HCT116 (cell line): ENCODE measurements at regions not wholly inside any gene's neighbourhood (a gene's known extent, or its start where the extent isn't known, plus 50 kb on each side); places are given as distances from the start of the nearest gene placed in this dataset.

ENCODE experiments used
- ATAC-seq: fragments of 200-7000 bp; cut with Tn5 transposase; 2 replicates; pipeline ENCODE4 v1.9.1; 2020; ENCODE audit warnings: mild to moderate bottlenecking, moderate library complexity
- BruUV-seq: library from RNA; stranded (reverse); fragments of 400-500 nt; replicated peaks from 2 replicates; lab custom pipeline; 2021; lab: Mats Ljungman, UMichigan
- CTCF ChIA-PET: fragments of 300-600 bp; sonication (Branson Sonifier 250); formaldehyde crosslinking; loops from one replicate; lab custom pipeline; 2021; ENCODE audit warnings: antibody characterized with exemption; lab: Charles Lee
- POLR2A ChIA-PET: fragments of 300-600, 350-600 bp; sonication (Branson Sonifier 250); formaldehyde crosslinking; loops from one replicate; lab custom pipeline; 2021; ENCODE audit warnings: antibody characterized with exemption; lab: Charles Lee
- RAD21 ChIA-PET, 2 experiments: fragments of 300-600 bp; sonication (Branson Sonifier 250); formaldehyde crosslinking; loops; one replicate each; lab custom pipeline; 2023; ENCODE audit warnings: low total read pairs in 2 of 2; ENCODE audit not compliant: uncharacterized antibody in 2 of 2, unreplicated experiment in 2 of 2, low non-redundant PET in 1 of 2; lab: Charles Lee
- DNase-seq: peaks from one replicate; pipeline ENCODE4 v3.0.0-alpha.2; 2010; ENCODE audit warnings: low read depth, low spot score
- H2AFZ ChIP-seq: fragments of 200-600 bp; shearing (Covaris generic), sonication (generic); 2 replicates; pipeline ENCODE4 v1.6.1; 2017; ENCODE audit warnings: low read depth, mixed run types, mixed read lengths, antibody characterized with exemption, low read length; ENCODE audit not compliant: poor library complexity, severe bottlenecking
- H3K27ac ChIP-seq: 2 replicates; pipeline ENCODE4 v1.5.1; 2012; ENCODE audit warnings: low read depth, low read length
- H3K27me3 ChIP-seq: fragments of 200-600 bp; sonication (generic); 2 replicates; pipeline ENCODE4 v1.6.1; 2016; ENCODE audit warnings: mixed run types, low read length, mixed read lengths; ENCODE audit not compliant: insufficient read depth
- H3K36me3 ChIP-seq, 2 experiments: fragments of 200-500 bp in 1 of 2; fragments of 200-600 bp in 1 of 2; sonication (Bioruptor generic) in 1 of 2; sonication (generic) in 1 of 2; 2 replicates each; pipeline versions ENCODE4 v1.5.1 to v1.6.1; 2014 to 2016; ENCODE audit warnings: low read length in 2 of 2, inconsistent platforms in 1 of 2, mixed read lengths in 1 of 2, mixed run types in 1 of 2; ENCODE audit not compliant: insufficient read depth in 2 of 2, control insufficient read depth in 1 of 2
- H3K4me1 ChIP-seq, 2 experiments: fragments of 200-600 bp in 1 of 2; sonication (generic) in 1 of 2; 2 replicates each; pipeline versions ENCODE4 v1.5.1 to v1.6.1; 2012 to 2017; ENCODE audit warnings: low read length in 2 of 2, inconsistent platforms in 1 of 2, mild to moderate bottlenecking in 1 of 2, mixed read lengths in 1 of 2, mixed run types in 1 of 2, moderate library complexity in 1 of 2; ENCODE audit not compliant: insufficient read depth in 2 of 2, control insufficient read depth in 1 of 2
- H3K4me2 ChIP-seq: fragments of 200-600 bp; sonication (generic); 2 replicates; pipeline ENCODE4 v1.6.1; 2017; ENCODE audit warnings: mixed run types, low read length, mixed read lengths
- H3K4me3 ChIP-seq, 2 experiments: fragments of 200-600 bp in 1 of 2; sonication (generic) in 1 of 2; replicated peaks in 1 of 2; 2 replicates each; pipeline ENCODE4 v1.5.1; 2011 to 2016; ENCODE audit warnings: low read length in 2 of 2, control low read depth in 1 of 2, low read depth in 1 of 2, mild to moderate bottlenecking in 1 of 2, mixed read lengths in 1 of 2, mixed run types in 1 of 2
- H3K79me2 ChIP-seq: fragments of 200-600 bp; sonication (generic); 2 replicates; pipeline ENCODE4 v1.6.1; 2017; ENCODE audit warnings: mild to moderate bottlenecking, mixed run types, low read length, moderate library complexity, mixed read lengths; ENCODE audit not compliant: insufficient read depth
- H3K9ac ChIP-seq: fragments of 200-600 bp; sonication (generic); 2 replicates; pipeline ENCODE4 v1.6.1; 2016; ENCODE audit warnings: low read length, mixed read lengths
- H3K9me2 ChIP-seq: fragments of 200-600 bp; sonication (generic), shearing (Covaris generic); 2 replicates; pipeline ENCODE4 v1.6.1; 2017; ENCODE audit warnings: mixed run types, mild to moderate bottlenecking, moderate library complexity; ENCODE audit not compliant: insufficient read depth
- H3K9me3 ChIP-seq, 2 experiments: fragments of 200-500 bp in 1 of 2; fragments of 200-600 bp in 1 of 2; sonication (Bioruptor generic) in 1 of 2; sonication (generic) in 1 of 2; 2 replicates each; pipeline ENCODE4 v1.6.1; 2014 to 2017; ENCODE audit warnings: low read length in 2 of 2, mixed read lengths in 2 of 2, inconsistent platforms in 1 of 2, low read depth in 1 of 2, mild to moderate bottlenecking in 1 of 2, mixed run types in 1 of 2, moderate library complexity in 1 of 2; ENCODE audit not compliant: control insufficient read depth in 1 of 2, insufficient read depth in 1 of 2
- H4K20me1 ChIP-seq: fragments of 200-600 bp; sonication (generic), shearing (Covaris generic); 2 replicates; pipeline ENCODE4 v1.6.1; 2017; ENCODE audit warnings: mixed run types, mild to moderate bottlenecking, moderate library complexity; ENCODE audit not compliant: insufficient read depth
- CBX3 ChIP-seq: IDR thresholded peaks from 2 replicates; pipeline ENCODE4 v1.6.1; 2012; ENCODE audit warnings: low read depth
- EGR1 ChIP-seq: IDR thresholded peaks from 2 replicates; pipeline ENCODE4 v1.6.1; 2012; ENCODE audit warnings: low read depth
- ELF1 ChIP-seq: IDR thresholded peaks from 2 replicates; pipeline ENCODE4 v1.6.1; 2012; ENCODE audit warnings: low read depth, borderline replicate concordance
- EZH2 ChIP-seq: fragments of 200-600 bp; sonication (generic); IDR thresholded peaks from 2 replicates; pipeline ENCODE4 v1.6.1; 2017; ENCODE audit warnings: antibody characterized with exemption, mixed run types
- MAX ChIP-seq: IDR thresholded peaks from 2 replicates; pipeline ENCODE4 v1.6.1; 2012
- SIN3A ChIP-seq: IDR thresholded peaks from 2 replicates; pipeline ENCODE4 v1.6.1; 2012; ENCODE audit warnings: low read depth
- SP1 ChIP-seq: IDR thresholded peaks from 2 replicates; pipeline ENCODE4 v1.6.1; 2012; ENCODE audit warnings: low read depth
- SRF ChIP-seq: IDR thresholded peaks from 2 replicates; pipeline ENCODE4 v1.6.1; 2012; ENCODE audit warnings: low read depth
- TCF7L2 ChIP-seq: IDR thresholded peaks from 2 replicates; pipeline ENCODE4 v1.7.0; 2011; ENCODE audit warnings: borderline replicate concordance, inconsistent platforms; ENCODE audit not compliant: insufficient read depth, insufficient read length; ENCODE audit errors: extremely low read depth
- YY1 ChIP-seq: IDR thresholded peaks from 2 replicates; pipeline ENCODE4 v1.6.1; 2011; ENCODE audit warnings: low read length, low read depth, moderate library complexity, mild to moderate bottlenecking; ENCODE audit not compliant: insufficient replicate concordance; ENCODE audit errors: extremely low read depth
- intact Hi-C: fragments of 100-400 bp; cut with micrococcal nuclease; formaldehyde crosslinking; loops from 2 replicates; pipeline ENCODE4 v1.10.0; 2022
- TF ChIP-seq, protein P1 (sequence below): IDR thresholded peaks from 2 replicates; pipeline ENCODE4 v1.6.1; 2011; ENCODE audit warnings: mild to moderate bottlenecking, low read length, moderate library complexity; ENCODE audit not compliant: insufficient replicate concordance; ENCODE audit errors: extremely low read depth
- TF ChIP-seq, protein P2 (sequence below), 3 experiments: fragments of 200-600 bp in 1 of 3; sonication (generic) in 1 of 3; IDR thresholded peaks in 2 of 3; conservative IDR thresholded peaks in 1 of 3; 2 replicates each; pipeline ENCODE4 v1.5.1; 2012 to 2017; ENCODE audit warnings: low read depth in 2 of 3, low read length in 2 of 3, antibody characterized with exemption in 1 of 3, borderline replicate concordance in 1 of 3, control low read depth in 1 of 3, mild to moderate bottlenecking in 1 of 3, mixed read lengths in 1 of 3, mixed run types in 1 of 3, moderate library complexity in 1 of 3; ENCODE audit not compliant: insufficient read depth in 1 of 3

DNA sequence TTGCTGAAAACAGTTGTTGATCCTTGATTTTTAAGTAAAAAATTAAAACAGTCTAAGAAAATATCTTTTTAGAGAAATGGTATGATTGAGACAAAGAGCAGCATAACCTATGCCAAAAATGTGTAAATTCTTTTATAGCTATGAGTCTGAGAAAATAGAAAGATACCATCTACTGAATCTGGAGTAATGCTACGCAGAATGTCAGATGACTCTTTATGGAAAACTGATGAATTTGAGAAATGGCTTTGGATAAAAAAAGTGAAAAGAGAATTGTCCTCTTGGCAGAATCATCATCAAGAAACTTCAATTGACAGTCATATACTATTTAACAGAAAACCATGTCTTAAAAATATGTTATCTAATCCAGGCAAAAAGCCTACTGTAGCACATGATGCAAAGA is 183.1 kb downstream of the FAT4 start:
- DNase-seq (no peak), ATAC-seq (no peak)
- no peaks in the 10 kb centered on the region for H3K9me3 ChIP-seq
- no peaks in the 10 kb centered on the region for H3K79me2 ChIP-seq
- H3K27ac ChIP-seq, result no peak overlapping the region
- no peak for TF ChIP-seq ELF1
- H4K20me1 ChIP-seq, result no peaks in the 10 kb centered on the region
- no TSS peak for BruUV-seq
- no peaks in the 10 kb centered on the region for H3K27me3 ChIP-seq
- no peaks in the 10 kb centered on the region for H3K4me1 ChIP-seq
- no peaks in the 10 kb centered on the region for H3K36me3 ChIP-seq
- no peak overlapping the region for H3K4me3 ChIP-seq
- no peak overlapping the region for H3K4me2 ChIP-seq
- POLR2A ChIA-PET, result no interaction called here
- CTCF ChIA-PET, result no interaction called here
- RAD21 ChIA-PET, result no interaction called here
- H3K9ac ChIP-seq, result no peak overlapping the region
- no peak overlapping the region for H2AFZ ChIP-seq
- H3K9me2 ChIP-seq, result no peaks in the 10 kb centered on the region
- intact Hi-C loops, result no loop called here

GRCh38 chr4:125498981-125499380 is 184.2 kb downstream of the FAT4 start:
- H3K36me3 ChIP-seq, result no peaks in the 10 kb centered on the region
- H3K9me3 ChIP-seq, result no peaks in the 10 kb centered on the region
- H3K27me3 ChIP-seq, result no peaks in the 10 kb centered on the region
- H3K9ac ChIP-seq, result no peak overlapping the region
- no peak overlapping the region for H3K4me3 ChIP-seq
- ChIA-PET POLR2A (no interaction called here), CTCF (no interaction called here), RAD21 (no interaction called here)
- no peak for TF ChIP-seq EGR1
- TF ChIP-seq SRF, result no peak
- TF ChIP-seq, protein P1, sequence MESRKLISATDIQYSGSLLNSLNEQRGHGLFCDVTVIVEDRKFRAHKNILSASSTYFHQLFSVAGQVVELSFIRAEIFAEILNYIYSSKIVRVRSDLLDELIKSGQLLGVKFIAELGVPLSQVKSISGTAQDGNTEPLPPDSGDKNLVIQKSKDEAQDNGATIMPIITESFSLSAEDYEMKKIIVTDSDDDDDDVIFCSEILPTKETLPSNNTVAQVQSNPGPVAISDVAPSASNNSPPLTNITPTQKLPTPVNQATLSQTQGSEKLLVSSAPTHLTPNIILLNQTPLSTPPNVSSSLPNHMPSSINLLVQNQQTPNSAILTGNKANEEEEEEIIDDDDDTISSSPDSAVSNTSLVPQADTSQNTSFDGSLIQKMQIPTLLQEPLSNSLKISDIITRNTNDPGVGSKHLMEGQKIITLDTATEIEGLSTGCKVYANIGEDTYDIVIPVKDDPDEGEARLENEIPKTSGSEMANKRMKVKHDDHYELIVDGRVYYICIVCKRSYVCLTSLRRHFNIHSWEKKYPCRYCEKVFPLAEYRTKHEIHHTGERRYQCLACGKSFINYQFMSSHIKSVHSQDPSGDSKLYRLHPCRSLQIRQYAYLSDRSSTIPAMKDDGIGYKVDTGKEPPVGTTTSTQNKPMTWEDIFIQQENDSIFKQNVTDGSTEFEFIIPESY, result no peak
- TF ChIP-seq SP1, result no peak
- no peak for TF ChIP-seq MAX
- no peak for TF ChIP-seq TCF7L2
- TF ChIP-seq, protein P2, sequence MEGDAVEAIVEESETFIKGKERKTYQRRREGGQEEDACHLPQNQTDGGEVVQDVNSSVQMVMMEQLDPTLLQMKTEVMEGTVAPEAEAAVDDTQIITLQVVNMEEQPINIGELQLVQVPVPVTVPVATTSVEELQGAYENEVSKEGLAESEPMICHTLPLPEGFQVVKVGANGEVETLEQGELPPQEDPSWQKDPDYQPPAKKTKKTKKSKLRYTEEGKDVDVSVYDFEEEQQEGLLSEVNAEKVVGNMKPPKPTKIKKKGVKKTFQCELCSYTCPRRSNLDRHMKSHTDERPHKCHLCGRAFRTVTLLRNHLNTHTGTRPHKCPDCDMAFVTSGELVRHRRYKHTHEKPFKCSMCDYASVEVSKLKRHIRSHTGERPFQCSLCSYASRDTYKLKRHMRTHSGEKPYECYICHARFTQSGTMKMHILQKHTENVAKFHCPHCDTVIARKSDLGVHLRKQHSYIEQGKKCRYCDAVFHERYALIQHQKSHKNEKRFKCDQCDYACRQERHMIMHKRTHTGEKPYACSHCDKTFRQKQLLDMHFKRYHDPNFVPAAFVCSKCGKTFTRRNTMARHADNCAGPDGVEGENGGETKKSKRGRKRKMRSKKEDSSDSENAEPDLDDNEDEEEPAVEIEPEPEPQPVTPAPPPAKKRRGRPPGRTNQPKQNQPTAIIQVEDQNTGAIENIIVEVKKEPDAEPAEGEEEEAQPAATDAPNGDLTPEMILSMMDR (IDR thresholded peaks at IDR 0.05 in 2 of 3, conservative IDR thresholded peaks at IDR 0.05 in 1 of 3; ENCODE audit: borderline replicate concordance in 1 of 3, insufficient read depth in 1 of 3, low read depth in 2 of 3, low read length in 2 of 3), result no peak
- no peak for TF ChIP-seq YY1
- TF ChIP-seq SIN3A, result no peak
- TF ChIP-seq CBX3, result no peak
- no peak for TF ChIP-seq EZH2
- H2AFZ ChIP-seq, result no peak overlapping the region
- H3K27ac ChIP-seq, result no peak overlapping the region
- H3K4me2 ChIP-seq, result no peak overlapping the region
- no peaks in the 10 kb centered on the region for H3K4me1 ChIP-seq
- H3K79me2 ChIP-seq, result no peaks in the 10 kb centered on the region
- DNase-seq, result no peak
- no peaks in the 10 kb centered on the region for H3K9me2 ChIP-seq
- intact Hi-C loops, result no loop called here
- BruUV-seq, result no TSS peak
- ATAC-seq, result no peak
- H4K20me1 ChIP-seq, result no peaks in the 10 kb centered on the region
